Fibroblast of the aortic adventitia (primary cell): ENCODE measurements at regions not wholly inside any gene's neighbourhood (a gene's known extent, or its start where the extent isn't known, plus 50 kb on each side); places are given as distances from the start of the nearest gene placed in this dataset.

Experiments used
- DNase-seq: peaks from one replicate; pipeline ENCODE4 v3.0.0-alpha.2; 2010; ENCODE audit warnings: low read depth
- H3K4me3 ChIP-seq: 2 replicates; pipeline ENCODE4 v1.5.1; 2011; ENCODE audit warnings: low read depth, mild to moderate bottlenecking, control low read depth, low read length, moderate library complexity
- CTCF ChIP-seq: IDR thresholded peaks from 2 replicates; pipeline ENCODE4 v1.5.1; 2011; ENCODE audit warnings: mild to moderate bottlenecking, low read length, control low read depth, inconsistent platforms; ENCODE audit not compliant: insufficient read depth

- DNase-seq, result no peak
- H3K4me3 ChIP-seq, result no peak overlapping the region
- no peak for TF ChIP-seq CTCF
These were observed 876.9 kb upstream of the FBXO33 start for GRCh38 chr14:40309124-40309523.

- no peak for DNase-seq
- H3K4me3 ChIP-seq, result no peak overlapping the region
- no peak for TF ChIP-seq CTCF
These were observed 876.0 kb upstream of the FBXO33 start for GRCh38 chr14:40308240-40308639.

GRCh38 chr14:40296821-40297220 lies 864.6 kb upstream of the FBXO33 start:
- no peak overlapping the region for H3K4me3 ChIP-seq
- no peak for DNase-seq
- no peak for TF ChIP-seq CTCF

DNA sequence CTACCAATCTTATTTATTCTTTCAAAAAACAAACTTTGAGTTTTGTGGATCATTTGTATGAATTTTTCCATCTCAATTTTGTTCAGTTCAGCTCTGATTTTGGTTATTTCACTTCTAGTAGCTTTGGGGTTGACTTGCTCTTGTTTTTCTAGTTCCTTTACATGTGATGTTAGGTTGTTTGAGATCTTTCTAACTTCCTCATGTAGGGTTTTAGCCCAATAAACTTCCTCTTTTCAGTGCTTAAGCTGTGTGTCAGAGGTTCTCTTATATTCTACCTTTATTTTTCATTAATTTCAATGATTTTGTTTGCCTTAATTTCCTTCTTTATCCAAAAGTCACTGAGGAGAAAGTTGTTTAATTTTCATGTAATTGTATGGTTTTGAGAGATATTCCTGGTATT lies 860.4 kb upstream of the FBXO33 start:
- TF ChIP-seq CTCF, result no peak
- DNase-seq, result no peak
- H3K4me3 ChIP-seq, result no peak overlapping the region

GRCh38 chr14:40282196-40282595 lies 850.0 kb upstream of the FBXO33 start:
- no peak for DNase-seq
- H3K4me3 ChIP-seq, result no peak overlapping the region
- no peak for TF ChIP-seq CTCF

GRCh38 chr14:40280652-40281051 lies 848.4 kb upstream of the FBXO33 start:
- TF ChIP-seq CTCF, result no peak
- no peak for DNase-seq
- H3K4me3 ChIP-seq, result no peak overlapping the region

DNA sequence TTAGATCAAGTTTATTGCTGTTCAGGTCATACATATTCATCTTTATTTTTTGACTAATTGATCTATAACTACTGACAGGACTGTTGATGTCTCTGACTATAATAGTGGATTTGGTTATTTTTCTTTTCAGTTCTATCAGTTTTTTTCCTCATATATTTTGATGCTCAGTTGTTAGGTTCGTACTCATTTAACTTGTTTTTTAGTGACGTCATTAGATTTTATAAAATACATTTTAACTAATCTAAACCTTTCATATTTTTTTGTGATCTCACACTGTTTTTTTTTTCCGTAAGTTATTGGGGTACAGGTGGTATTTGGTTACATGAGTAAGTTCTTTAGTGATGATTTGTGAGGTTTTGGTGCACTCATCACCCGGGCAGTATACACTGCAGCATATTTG lies 841.2 kb upstream of the FBXO33 start:
- no peak for TF ChIP-seq CTCF
- H3K4me3 ChIP-seq, result no peak overlapping the region
- DNase-seq, result no peak
